ENCODE measurements at regions not wholly inside any gene's neighbourhood (a gene's known extent, or its start where the extent isn't known, plus 50 kb on each side); places are given as distances from the start of the nearest gene placed in this dataset.

DNA sequence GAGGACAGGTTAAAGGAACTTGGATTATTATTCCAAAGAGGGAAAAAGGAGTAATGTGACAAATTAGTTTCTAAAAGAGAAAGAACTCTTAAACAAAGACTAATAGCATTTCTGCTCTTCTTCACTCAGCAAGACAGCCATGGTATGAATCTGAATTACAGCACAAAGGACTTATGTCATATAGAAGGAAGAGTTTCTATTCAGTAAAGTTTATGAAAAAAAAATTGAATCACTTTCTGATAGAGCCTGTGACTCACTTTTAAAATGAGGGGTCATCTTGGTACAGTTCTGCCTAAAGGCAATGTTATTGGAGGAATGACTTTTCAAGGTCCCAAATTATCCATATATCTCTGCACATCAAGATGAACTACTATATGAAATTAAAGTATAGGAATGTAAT is 101.7 kb downstream of the DUSP6 start:
- DNase-seq (ENCODE audit: low read depth) = peak; percentile 26
- TF ChIP-seq, protein P1, sequence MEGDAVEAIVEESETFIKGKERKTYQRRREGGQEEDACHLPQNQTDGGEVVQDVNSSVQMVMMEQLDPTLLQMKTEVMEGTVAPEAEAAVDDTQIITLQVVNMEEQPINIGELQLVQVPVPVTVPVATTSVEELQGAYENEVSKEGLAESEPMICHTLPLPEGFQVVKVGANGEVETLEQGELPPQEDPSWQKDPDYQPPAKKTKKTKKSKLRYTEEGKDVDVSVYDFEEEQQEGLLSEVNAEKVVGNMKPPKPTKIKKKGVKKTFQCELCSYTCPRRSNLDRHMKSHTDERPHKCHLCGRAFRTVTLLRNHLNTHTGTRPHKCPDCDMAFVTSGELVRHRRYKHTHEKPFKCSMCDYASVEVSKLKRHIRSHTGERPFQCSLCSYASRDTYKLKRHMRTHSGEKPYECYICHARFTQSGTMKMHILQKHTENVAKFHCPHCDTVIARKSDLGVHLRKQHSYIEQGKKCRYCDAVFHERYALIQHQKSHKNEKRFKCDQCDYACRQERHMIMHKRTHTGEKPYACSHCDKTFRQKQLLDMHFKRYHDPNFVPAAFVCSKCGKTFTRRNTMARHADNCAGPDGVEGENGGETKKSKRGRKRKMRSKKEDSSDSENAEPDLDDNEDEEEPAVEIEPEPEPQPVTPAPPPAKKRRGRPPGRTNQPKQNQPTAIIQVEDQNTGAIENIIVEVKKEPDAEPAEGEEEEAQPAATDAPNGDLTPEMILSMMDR (IDR thresholded peaks at IDR 0.05; ENCODE audit: insufficient read depth, low read depth, low read length, missing control alignments) = no peak
- H3K4me3 ChIP-seq (ENCODE audit: low read length) = no peak overlapping the region

DNA sequence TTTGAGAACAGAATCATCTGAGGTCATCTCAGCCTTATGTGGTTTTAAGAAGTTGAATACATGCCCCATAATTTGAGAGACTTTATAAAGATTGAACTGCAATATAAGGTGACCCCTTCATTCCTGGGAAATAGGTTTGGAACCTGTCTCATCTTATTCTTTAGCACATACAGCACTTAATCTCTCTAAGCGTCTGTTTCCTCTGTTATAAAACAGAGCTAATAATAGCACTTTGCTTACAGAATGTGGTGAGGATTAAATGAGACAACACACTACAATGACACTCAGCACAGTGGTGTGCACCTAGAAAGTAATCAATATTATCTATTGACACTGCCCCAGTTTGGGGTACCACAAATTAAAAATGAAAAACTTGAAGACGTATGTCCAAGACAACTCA is 102.1 kb downstream of the DUSP6 start:
- TF ChIP-seq, protein P1 (IDR thresholded peaks at IDR 0.05; ENCODE audit: insufficient read depth, low read depth, low read length, missing control alignments) = no peak
- DNase-seq (ENCODE audit: low read depth) = no peak
- H3K4me3 ChIP-seq (ENCODE audit: low read length) = no peak overlapping the region

DNA sequence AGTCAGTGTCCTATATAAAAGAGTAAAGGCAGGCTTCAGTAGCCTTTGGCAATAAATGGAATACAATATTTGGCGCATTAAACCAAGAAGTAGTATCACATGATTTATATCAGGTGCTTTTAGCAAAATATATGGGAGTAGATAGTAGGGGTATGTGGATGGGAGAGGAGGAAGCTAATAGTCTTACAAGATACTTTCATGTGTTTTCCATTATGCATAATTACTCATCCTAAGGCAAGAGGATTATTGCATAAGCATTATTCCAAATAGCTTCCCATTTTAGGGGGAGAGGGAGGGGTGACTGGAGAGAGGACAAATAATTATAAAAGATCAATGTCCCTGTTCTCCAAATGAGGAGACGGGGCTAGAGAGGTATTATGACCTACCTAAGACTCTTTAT is 104.3 kb downstream of the DUSP6 start:
- DNase-seq (ENCODE audit: low read depth) = peak; percentile 26
- H3K4me3 ChIP-seq (ENCODE audit: low read length) = no peak overlapping the region
- TF ChIP-seq, protein P1 (IDR thresholded peaks at IDR 0.05; ENCODE audit: insufficient read depth, low read depth, low read length, missing control alignments) = no peak

DNA sequence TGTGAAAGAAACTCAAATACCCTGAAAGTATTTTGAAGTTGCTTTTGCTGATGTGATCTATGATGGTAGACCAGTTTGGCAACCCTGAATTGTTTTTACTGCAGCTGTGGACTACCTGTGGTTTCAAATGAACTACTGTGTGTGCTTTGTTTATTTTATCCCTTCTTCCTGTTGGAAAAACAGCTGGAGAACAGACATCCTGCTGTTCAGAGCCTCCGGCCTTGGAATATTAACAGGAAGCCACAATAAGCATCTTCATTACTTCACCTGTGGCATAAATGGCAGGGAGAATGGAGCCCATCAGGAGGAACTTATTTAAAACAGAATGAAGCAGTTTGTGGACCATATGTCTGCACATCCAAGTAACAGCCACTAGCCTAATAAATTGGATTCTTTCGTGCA is 104.8 kb downstream of the DUSP6 start:
- TF ChIP-seq, protein P1 (IDR thresholded peaks at IDR 0.05; ENCODE audit: insufficient read depth, low read depth, low read length, missing control alignments) = no peak
- peak; percentile 34 for DNase-seq (ENCODE audit: low read depth)
- no peak overlapping the region for H3K4me3 ChIP-seq (ENCODE audit: low read length)

DNA sequence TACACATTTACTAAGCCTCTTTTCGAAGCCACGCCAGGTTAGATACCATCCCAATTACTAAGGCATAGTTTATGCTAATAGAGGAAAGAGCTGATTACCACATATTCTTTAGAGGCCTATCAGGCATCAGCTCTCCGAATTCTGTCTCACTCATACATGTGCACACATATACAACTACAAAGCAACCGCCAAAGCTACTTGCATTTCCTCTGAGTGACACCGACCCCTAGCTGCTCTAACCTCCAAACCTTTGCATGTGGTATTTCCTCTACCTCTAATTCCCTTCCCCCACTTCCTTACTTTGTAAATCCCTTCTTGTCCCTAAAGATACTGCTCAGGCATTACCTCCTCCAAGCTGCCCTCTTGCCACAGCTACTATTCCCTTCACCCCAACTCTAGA is 107.2 kb downstream of the DUSP6 start:
- DNase-seq (ENCODE audit: low read depth) = peak; percentile 80
- no peak overlapping the region for H3K4me3 ChIP-seq (ENCODE audit: low read length)
- TF ChIP-seq, protein P1 (IDR thresholded peaks at IDR 0.05; ENCODE audit: insufficient read depth, low read depth, low read length, missing control alignments) = no peak

DNA sequence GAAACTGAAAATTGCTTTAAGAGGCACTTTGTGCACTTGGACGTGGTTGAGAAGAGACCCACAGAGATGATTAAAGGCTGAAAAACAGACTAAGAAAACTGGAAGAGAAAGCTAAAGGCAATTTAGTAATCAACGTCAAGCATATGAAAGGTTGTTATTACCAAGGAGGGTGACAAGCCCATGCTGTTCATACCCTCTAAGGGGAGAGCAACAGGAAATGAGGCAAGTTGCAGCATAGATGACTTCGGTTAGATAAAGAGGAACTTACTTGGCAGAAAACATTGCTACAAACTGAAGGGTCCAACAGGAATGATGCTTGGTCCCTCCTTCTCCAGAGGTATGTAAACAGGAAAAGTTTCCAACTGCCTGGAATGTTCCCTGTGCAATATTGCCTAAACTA is 107.8 kb downstream of the DUSP6 start:
- peak; percentile 41 for DNase-seq (ENCODE audit: low read depth)
- no peak overlapping the region for H3K4me3 ChIP-seq (ENCODE audit: low read length)
- TF ChIP-seq, protein P1 (IDR thresholded peaks at IDR 0.05; ENCODE audit: insufficient read depth, low read depth, low read length, missing control alignments) = no peak

DNA sequence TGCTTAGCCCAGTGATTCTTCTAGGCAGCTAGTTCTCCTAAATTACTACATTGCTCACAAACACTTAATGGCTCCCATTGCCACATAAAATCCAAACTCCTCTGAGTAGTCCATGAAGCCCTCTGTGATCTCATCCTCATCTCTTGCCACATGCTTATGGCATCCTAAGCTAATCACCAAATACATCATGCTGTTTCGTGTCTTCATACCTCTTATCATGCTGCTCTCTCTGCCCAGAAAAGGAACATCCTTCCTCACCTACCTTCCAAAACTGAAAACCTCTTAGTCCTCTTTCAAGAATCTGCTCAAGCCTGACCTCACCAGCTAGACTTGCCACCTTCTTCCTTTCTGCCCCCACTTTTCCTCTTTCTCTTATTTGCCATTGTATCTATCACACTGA is 108.5 kb downstream of the DUSP6 start:
- TF ChIP-seq, protein P1 (IDR thresholded peaks at IDR 0.05; ENCODE audit: insufficient read depth, low read depth, low read length, missing control alignments) = no peak
- no peak overlapping the region for H3K4me3 ChIP-seq (ENCODE audit: low read length)
- DNase-seq (ENCODE audit: low read depth) = peak; percentile 67

All from epithelial cell of esophagus (primary cell).